Loucy (cell line): ENCODE measurements at regions not wholly inside any gene's neighbourhood (a gene's known extent, or its start where the extent isn't known, plus 50 kb on each side); places are given as distances from the start of the nearest gene placed in this dataset.

Experiments
- CTCF ChIP-seq: fragments of 200-600 bp; sonication (generic); conservative IDR thresholded peaks from 2 replicates; pipeline ENCODE4 v1.5.1; 2014; ENCODE audit warnings: mild to moderate bottlenecking, antibody characterized with exemption, low read length
- EZH2phosphoT487 ChIP-seq: fragments of 200-600 bp; IDR thresholded peaks from 2 replicates; pipeline ENCODE4 v1.6.1; 2018; ENCODE audit warnings: antibody characterized with exemption, mild to moderate bottlenecking, moderate library complexity, borderline replicate concordance

GRCh38 chr3:165897137-165897536, 59.9 kb upstream of the BCHE start:
- TF ChIP-seq CTCF (no peak), EZH2phosphoT487 (no peak)
